ENCODE measurements at regions not wholly inside any gene's neighbourhood (a gene's known extent, or its start where the extent isn't known, plus 50 kb on each side); places are given as distances from the start of the nearest gene placed in this dataset.

DNA sequence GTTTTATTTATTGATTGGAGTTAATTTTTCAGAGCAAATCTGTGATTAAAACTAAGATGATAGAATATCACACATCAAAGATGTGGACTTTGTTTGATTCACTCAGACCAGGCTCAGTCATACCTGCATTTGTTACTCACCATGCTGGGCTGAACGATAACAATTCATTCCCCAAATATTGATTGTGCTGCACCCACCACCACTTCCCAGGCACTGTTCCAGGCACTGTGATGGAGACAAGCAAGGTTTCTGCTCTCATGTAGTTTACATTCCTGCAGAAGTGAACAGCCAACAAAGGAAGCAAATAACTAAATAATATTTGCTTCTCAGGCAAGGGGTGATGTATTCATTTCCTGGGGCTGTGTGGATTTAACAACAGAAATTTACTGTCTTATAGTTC, 428.3 kb downstream of the DNAH5 start:
- TF ChIP-seq, protein P1, sequence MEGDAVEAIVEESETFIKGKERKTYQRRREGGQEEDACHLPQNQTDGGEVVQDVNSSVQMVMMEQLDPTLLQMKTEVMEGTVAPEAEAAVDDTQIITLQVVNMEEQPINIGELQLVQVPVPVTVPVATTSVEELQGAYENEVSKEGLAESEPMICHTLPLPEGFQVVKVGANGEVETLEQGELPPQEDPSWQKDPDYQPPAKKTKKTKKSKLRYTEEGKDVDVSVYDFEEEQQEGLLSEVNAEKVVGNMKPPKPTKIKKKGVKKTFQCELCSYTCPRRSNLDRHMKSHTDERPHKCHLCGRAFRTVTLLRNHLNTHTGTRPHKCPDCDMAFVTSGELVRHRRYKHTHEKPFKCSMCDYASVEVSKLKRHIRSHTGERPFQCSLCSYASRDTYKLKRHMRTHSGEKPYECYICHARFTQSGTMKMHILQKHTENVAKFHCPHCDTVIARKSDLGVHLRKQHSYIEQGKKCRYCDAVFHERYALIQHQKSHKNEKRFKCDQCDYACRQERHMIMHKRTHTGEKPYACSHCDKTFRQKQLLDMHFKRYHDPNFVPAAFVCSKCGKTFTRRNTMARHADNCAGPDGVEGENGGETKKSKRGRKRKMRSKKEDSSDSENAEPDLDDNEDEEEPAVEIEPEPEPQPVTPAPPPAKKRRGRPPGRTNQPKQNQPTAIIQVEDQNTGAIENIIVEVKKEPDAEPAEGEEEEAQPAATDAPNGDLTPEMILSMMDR (IDR thresholded peaks at IDR 0.05; ENCODE audit: control insufficient read depth, insufficient read depth, low read depth, low read length, missing control alignments) = no peak
- DNase-seq (ENCODE audit: low read depth) = no peak
- H3K4me3 ChIP-seq (ENCODE audit: control insufficient read depth, low read depth, low read length) = no peak overlapping the region

DNA sequence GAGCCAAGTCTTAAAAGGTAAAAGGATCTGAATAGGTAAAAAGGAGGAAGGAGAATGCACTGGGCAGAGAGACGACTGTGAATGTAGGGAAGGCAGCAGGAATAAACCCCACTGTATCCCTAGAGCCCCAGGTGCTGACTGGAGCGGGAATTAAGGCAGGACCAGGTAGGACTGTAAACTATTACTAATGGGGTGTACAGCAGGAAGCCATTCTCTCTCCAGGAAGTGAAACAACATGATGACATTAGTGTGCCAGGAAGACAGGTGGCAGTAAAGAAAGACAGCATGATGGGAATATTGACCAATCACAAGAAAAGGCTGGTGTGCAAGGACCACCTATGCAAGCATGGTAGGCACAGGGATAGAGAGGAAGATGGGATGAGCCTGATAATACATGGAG, 433.0 kb downstream of the DNAH5 start:
- no peak overlapping the region for H3K4me3 ChIP-seq (ENCODE audit: control insufficient read depth, low read depth, low read length)
- TF ChIP-seq, protein P1 (IDR thresholded peaks at IDR 0.05; ENCODE audit: control insufficient read depth, insufficient read depth, low read depth, low read length, missing control alignments) = no peak
- DNase-seq (ENCODE audit: low read depth) = no peak

DNA sequence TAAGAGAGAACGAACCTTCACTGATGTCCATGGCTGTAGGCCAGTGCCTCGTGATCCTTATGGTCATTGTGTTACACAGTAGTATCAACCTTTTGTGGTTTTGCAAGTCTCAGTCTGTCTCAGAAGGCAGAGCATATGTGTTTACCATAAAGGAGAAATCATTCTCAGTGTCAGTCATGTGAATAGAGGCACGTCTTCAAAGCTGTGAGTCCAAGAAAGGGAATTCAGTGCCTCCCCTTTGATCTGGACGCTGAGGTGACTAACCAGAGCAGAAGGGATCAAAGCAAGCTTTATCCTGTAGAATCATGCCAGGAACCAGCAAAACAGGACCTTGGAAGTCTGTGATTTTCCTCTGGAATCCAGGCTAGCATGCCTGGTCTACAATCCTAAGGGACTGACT, 433.9 kb downstream of the DNAH5 start:
- no peak for DNase-seq (ENCODE audit: low read depth)
- TF ChIP-seq, protein P1 (IDR thresholded peaks at IDR 0.05; ENCODE audit: control insufficient read depth, insufficient read depth, low read depth, low read length, missing control alignments) = no peak
- H3K4me3 ChIP-seq (ENCODE audit: control insufficient read depth, low read depth, low read length) = no peak overlapping the region

DNA sequence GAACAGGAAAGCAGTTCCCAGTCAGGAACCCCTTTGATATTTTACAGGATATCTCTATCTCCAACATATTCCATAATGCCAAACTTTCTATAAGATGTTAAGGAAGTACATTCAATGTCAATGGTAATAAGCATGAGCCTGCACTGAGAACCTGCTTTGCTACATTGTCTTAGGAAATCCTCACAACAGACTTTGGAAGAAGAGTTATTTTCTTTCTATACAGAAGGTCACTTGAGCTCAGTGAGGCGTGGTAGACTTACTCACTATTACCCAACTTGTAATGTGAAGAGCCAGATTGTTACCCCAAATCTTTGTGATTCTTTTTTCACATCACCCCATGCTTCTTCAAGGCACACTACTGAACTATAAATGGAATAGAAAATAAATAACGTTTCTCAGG, 435.9 kb downstream of the DNAH5 start:
- TF ChIP-seq, protein P1 (IDR thresholded peaks at IDR 0.05; ENCODE audit: control insufficient read depth, insufficient read depth, low read depth, low read length, missing control alignments) = no peak
- no peak overlapping the region for H3K4me3 ChIP-seq (ENCODE audit: control insufficient read depth, low read depth, low read length)
- DNase-seq (ENCODE audit: low read depth) = no peak

DNA sequence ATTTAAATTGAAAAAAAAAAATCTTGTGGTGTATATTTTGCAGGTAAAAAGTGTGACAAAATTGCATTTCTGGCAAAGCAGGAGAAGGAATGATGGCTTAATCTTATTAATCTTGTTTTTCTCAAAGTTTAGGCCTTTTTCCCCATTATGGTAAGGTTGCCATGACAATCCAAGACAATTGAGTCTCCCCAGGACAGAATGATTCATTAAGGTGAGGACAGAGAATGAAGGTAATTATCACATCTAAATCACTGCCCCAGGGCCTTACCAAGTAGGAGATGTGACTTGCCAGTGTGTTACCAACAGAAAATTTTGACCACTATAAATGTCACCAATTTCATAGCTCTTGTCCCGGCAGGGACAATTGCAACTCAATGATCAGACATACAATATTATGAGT, 439.2 kb downstream of the DNAH5 start:
- DNase-seq (ENCODE audit: low read depth) = no peak
- no peak overlapping the region for H3K4me3 ChIP-seq (ENCODE audit: control insufficient read depth, low read depth, low read length)
- TF ChIP-seq, protein P1 (IDR thresholded peaks at IDR 0.05; ENCODE audit: control insufficient read depth, insufficient read depth, low read depth, low read length, missing control alignments) = no peak

DNA sequence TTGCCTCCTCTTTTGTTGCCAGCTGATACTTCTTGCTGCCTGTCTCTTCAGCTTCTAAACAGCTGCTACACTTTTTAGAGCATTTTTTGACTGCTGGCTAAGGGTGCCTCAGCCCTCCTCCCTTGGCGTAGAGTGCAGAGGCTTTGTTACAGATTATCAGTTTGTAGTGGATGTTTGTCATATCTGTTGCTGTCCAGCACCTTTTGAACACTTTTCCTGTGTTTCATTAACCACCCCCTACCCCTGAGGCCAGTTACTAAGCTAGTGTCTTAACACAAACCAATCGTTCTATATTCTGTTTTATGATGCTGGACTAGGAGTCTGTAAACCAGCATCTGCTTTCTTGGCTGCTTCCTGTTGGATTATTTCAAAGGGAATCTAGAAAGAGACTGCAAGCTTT, 441.5 kb downstream of the DNAH5 start:
- no peak for DNase-seq (ENCODE audit: low read depth)
- TF ChIP-seq, protein P1 (IDR thresholded peaks at IDR 0.05; ENCODE audit: control insufficient read depth, insufficient read depth, low read depth, low read length, missing control alignments) = no peak
- no peak overlapping the region for H3K4me3 ChIP-seq (ENCODE audit: control insufficient read depth, low read depth, low read length)

DNA sequence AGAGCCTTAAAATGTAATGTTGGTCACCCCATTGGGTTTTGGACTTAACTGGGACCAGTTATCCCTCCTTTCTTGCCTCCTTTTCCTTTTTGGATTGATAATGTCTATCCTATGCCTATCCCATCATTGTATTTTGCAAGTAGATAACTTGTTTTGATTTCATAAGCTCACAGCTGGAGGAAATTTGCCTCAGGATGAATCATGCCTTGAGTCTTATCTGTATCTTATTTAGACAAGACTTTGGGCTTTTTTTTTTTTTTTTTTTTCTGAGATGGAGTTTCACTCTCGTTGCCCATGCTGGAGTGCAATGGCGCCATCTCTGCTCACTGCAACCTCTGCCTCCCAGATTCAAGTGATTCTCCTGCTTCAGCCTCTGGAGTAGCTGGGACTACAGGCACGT, 443.3 kb downstream of the DNAH5 start:
- TF ChIP-seq, protein P1 (IDR thresholded peaks at IDR 0.05; ENCODE audit: control insufficient read depth, insufficient read depth, low read depth, low read length, missing control alignments) = no peak
- peak; percentile 14 for DNase-seq (ENCODE audit: low read depth)
- H3K4me3 ChIP-seq (ENCODE audit: control insufficient read depth, low read depth, low read length) = no peak overlapping the region

All from AG09309 (cell line).